ENCODE measurements at regions not wholly inside any gene's neighbourhood (a gene's known extent, or its start where the extent isn't known, plus 50 kb on each side); places are given as distances from the start of the nearest gene placed in this dataset.

DNA sequence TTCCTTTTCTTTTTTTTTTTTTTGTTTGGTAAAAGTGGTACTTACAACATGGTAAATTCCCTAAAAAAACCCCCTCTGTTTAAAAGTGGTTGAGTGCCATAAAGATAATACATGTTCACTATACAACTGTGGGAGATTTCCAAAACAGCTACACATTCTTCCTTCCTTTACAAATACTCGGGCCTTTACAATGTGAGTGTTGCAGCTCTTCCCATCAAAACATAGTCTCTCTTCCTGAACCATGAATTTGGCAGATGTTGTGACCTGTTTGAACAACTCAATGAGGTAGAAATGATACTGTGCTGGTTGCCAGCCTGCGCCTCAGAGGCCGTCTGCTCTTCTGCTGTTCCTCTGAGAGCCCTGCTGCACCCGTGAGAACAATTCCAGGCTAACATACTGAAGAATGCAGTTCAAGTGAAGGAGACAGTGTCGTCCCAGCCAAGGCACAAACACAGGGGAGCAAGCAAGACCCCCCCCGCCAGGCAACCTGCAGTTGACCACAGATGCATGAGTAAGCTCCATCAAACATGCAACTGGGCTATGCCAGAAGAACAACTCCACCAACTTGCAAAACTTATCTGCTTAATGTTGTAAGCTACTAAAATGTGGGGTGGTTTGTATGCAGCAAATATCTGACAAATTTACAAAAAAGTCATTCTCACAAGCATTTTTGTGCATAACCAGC is 645.0 kb downstream of the PCDH7 start:
- DNase-seq (ENCODE audit: low read depth) = no peak

DNA sequence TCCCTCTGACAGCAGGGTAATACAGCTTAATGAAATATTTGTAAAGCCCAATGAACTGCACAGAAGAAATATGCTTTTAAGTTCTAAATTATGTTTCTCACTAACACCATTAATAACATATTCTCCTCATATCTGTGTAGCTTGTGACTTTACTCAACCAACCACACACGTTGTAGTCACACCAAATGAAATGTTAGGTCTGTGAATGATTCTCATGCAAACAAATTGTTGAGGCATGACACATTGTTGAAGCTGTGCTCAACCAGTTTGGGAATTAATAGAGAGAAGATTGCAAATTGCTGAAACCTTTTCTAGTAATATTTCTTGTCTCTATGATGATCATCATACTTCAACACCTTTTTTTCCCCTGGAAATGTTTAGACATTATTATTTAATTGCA is 645.9 kb downstream of the PCDH7 start:
- DNase-seq (ENCODE audit: low read depth) = no peak

DNA sequence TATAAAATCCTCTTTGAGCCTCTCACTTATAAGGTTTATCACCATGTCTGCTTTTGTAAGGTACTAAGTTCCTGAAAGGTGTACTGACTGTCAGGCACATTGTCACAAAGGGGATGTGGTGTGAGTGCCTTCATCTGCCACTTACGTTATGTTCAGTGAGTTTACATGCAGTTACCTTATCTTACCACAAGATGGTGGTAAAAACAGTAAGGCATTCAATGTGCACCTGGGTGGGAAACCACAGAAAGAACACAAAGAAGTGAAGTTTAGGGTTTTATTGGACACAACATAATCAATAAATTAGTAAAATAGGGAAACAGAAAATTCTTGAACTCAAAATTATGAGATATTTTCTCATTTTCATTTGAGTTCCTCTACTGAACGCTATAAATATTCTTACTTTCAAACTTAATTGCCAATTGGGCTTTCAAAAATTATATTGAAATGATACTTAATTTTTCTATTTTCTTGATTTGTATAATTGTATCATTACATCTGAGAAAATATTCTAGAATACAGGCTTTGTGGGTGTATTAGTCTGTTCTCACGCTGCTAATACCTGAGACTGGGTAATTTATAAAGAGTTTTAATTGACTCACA is 650.8 kb downstream of the PCDH7 start:
- peak; percentile 31 for DNase-seq (ENCODE audit: low read depth)

DNA sequence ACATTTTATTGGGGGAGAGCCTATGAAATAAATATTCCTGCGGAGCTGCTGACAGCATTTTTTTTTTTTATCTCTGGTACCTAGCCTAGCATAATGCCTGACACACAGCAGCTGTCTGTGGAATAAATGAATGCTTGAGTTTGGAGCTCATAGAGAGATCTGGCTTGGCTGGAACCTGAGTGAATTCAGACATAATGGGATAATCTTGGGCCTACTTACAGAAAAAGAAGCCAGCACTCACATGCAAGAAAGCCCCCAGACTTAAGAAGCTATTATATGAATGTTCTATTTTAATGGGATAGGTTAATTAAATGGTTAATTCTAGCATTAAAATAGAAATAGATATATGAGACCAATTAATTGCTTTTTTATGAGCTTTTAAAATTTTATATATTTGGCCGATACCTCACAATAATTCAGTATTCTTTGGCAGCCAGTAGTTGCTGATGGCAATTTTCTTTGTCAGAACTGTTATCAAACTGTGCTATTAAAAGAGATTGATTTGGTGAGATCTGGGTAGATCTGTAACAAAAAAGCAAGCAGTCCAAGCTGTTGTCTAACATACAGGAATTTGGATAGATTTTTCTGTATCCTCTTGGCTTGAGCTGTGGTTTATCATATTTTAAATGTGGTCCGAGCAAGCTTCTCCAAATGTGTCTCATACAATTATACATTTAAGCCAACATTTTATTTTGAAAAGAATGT is 654.2 kb downstream of the PCDH7 start:
- DNase-seq (ENCODE audit: low read depth) = no peak

DNA sequence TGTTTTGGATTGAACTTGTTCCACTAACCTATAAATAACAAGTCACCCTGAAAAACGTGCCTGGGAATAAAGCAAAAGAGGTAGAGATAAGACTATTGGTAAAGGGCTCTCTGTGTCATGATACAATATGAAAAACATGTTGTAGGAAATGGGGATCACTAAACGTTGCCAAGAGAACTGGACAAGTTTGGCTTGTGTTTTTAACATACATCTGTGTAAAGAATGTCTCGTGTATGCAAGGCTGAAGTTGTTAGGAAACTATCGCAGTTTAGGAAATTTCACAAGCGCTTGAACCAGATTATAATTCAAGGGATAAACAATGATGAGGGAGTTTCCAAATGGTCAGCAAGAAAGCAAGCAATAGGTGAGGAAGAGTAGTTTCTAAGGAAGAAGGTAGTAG is 655.8 kb downstream of the PCDH7 start:
- DNase-seq (ENCODE audit: low read depth) = no peak

DNA sequence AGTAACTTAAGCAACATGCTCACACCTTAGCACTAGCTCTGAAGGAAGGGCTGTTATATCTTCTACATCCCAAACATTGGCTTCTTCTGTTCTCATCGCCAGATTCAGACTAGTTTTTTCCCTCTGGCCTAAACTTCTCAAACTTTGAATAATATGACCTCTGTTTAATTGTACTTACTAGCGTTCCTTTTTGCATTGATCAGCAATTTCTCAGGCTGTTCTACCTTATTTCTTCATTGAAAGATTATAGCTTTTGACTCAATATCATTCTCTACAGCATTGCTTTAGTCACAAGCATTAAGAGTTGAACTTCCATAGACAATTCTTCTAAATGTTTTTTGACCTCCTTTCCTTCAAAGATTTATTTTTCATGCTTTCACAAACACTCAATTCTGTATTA is 659.2 kb downstream of the PCDH7 start:
- no peak for DNase-seq (ENCODE audit: low read depth)

DNA sequence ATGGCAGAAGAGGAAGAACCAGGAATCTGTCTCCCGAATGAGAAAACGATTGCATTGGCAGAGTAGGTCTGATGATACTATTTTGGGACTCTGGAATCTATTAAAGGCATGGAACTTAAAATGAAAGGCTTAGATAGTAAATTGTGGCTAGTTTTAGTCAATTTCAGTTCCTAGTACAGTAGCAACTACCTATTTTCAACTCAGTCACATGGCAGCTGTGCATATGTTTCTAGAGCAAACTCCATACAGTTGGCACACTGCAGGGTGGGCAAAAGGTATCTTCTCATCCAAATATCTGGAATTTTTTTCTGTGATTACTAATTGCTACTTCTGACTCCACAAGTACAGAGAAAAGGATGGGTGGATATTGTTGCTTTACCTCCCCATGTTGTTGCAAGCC is 663.6 kb downstream of the PCDH7 start:
- DNase-seq (ENCODE audit: low read depth) = no peak

DNA sequence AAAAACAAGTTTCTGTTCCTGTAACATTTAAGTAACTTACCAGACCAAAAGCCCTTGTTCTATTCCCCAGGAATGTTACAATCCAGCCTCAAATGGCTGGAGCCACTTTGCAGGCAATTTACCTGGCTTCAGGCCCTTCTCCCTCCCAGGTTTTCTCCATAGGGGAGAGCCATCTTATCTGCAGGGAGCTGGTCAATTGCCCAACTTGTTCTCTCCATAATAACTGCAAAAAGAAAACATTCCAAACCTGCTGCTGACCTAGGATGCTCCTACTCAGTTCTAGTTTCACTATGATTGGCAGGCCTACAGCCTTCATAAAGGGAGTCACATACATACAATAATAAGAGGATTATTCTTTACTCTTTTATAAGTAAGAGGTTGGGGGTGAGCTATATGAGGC is 670.7 kb downstream of the PCDH7 start:
- DNase-seq (ENCODE audit: low read depth) = no peak

DNA sequence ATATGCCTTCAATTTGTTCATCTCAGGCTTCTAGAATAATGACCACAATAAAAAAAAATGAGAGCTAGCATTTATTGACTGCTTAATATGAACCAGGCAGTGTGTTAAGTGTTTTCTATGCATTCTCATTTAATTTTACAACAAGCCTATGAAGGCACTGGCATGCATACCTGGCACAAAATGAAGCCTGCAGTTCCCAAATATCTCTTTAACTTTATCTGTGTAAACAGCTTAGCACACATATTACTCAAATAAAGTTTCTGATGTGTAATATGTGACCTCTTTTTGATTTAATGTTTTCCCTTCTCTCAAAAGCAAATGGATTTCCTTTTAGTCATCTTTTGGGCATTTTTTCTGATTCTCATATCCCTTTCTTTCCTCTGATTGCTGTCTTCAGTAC is 671.8 kb downstream of the PCDH7 start:
- DNase-seq (ENCODE audit: low read depth) = no peak

DNA sequence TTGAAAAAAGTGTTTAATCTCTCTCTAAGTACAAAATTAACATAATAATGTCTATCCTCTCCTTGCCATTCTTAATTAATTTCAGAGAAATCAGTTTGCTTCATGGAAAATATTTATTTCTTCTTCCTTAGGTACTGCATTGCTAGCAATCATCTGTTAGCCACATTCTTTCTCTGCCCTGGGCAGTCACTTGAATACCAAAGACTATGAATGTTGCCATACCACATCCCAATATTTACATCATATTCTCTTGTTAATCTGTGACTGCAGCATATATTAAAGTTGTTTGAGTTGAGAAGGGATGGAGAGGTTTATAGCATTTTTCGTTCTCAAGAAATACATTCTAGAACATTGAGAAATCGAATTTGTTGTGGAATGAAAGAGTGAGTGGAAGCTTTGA is 672.8 kb downstream of the PCDH7 start:
- DNase-seq (ENCODE audit: low read depth) = no peak

DNA sequence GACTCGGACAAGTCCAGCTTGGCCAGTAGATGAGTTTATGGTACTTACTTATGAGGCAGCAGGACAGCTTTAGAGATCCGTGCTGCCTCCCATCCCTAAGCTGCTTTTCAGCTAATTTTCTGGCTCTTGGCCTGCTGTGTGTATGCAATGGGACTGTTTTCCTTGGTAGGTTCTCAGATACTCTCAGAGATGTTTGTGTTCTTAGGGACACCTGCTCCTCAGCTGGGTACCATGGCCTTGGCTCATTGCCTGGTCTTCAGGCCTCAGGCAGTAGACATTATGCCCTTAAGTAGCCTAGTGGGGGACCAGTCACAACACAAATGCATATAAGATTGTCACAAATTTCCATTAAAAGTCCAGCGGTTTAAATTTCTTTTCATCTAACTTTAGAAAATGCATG is 688.0 kb downstream of the PCDH7 start:
- DNase-seq (ENCODE audit: low read depth) = no peak

DNA sequence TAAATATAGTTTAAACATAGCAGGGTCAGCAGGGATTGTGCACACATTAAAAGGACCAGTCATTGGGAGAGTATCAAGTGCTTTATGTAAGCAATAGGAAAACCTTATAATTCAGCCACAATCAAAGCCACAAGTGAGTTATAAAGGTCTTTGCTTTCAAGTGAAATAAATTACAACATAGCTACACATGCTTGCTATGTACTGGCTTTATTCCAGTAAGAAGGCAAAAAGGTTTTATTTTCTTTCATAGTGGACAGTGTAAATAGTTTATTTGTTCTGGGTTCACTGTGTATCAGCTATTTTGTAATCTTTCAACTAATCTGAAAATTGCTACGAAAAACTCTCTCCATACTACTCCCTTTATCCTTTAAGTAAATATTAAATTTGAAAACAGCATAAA is 691.4 kb downstream of the PCDH7 start:
- no peak for DNase-seq (ENCODE audit: low read depth)

DNA sequence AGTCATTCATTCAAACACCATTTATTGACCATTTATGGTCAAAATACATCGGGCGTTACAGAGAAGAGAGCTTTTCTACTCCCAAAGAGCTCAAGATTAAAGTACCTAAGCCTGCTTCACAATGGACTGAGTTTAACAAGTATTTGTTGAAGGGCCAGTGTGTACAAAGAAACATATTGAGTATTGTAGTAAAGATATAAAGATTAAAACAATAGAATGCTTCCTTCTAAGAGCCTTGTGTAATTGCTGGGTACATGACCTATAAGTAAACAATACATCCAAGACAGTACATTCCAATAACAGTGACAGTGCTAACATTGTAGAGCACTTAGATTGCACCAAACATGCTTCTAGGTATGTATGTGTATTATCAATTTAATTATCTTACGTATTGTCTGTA is 695.5 kb downstream of the PCDH7 start:
- no peak for DNase-seq (ENCODE audit: low read depth)

DNA sequence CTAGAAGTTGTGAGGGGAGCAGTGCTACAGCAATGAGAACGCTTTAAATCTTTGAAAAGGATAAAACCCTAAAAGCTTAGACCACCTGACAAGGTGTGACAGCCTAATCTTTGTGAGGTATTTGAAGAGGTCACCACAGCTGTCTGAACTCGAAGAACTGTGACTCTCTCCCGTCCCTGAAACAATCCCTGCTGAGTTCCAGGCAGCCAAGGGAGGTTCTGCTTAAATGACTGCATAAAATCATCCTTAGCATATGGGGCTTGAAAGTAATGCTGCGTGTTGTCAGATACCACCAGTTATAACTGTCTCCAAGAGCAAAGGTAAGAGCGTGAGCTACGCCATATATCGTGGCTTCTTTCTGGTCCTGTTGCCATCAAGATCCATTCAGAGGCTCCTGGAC is 696.3 kb downstream of the PCDH7 start:
- no peak for DNase-seq (ENCODE audit: low read depth)

DNA sequence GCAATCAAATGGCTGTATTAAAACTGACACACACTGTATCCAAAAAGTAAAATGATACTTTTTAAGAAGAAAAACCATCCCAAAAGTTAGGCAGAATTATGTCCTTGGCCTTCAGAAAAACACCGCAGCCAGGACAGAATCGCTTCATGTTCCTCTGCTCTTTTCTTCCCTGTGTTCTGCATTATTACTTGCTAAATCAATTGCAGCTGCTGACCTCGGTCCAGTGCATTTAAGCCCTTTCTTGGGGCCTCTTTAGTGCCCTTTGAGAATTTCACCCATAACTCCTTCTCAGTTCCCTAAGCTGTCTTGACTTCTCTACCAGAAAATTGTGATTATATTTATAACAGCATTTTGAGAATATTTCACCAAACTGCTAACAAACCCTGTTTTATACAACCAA is 696.9 kb downstream of the PCDH7 start:
- no peak for DNase-seq (ENCODE audit: low read depth)

DNA sequence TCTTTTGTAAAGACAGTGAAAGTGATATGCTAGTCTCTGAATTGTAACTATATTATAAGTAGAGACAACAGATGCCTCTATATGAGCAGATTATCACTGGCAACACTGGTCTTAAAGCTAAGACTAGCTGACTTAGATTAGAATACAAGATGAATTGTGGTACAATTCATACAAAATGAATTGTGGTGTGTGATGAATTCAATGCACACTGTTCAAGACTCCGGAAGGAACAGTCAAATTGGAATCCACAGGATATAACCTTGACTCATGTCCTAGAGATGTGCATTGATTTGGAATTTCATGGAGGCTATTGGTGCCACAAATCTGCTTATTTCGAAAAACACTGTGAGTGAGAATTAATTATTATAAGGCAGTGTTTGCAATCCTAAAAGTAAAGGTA is 701.8 kb downstream of the PCDH7 start:
- DNase-seq (ENCODE audit: low read depth) = no peak

DNA sequence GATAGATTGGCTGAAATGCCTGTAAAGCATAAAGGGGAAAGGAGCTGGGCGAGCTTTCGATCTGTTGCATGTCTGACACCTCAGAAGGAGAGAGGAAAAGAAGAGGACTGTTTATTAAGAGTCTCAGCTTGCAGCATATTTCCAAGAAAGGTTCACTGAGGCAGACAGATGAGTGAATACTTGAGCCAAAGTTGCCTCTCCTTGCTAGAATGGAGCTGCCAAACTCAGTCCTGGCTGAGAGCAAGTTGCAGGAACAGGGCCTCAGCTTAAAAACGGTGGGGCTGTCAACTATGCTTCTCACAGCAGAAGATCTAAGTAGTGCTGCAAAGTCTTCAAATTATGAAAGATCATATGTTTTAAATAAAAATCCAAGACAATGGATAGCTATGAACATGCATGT is 707.5 kb downstream of the PCDH7 start:
- no peak for DNase-seq (ENCODE audit: low read depth)

DNA sequence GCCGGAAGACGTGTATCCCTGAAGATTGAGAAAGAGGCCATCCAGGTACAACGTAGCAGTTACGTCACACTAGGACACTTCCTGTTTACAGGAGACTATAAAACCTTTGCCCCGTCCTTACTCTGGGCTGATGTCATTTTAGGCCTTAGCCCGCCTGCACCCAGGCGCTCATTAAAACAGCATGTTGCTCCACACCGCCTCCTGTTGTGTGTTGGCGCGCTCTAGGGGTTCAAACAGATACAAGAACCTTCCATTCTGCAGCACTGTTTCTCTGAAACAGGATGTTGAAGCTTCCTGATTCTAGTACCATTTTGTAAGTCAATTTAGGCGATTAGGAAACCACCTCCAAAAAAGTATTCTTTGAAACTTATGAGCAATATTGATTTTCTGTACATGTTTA is 722.1 kb downstream of the PCDH7 start:
- DNase-seq (ENCODE audit: low read depth) = no peak

DNA sequence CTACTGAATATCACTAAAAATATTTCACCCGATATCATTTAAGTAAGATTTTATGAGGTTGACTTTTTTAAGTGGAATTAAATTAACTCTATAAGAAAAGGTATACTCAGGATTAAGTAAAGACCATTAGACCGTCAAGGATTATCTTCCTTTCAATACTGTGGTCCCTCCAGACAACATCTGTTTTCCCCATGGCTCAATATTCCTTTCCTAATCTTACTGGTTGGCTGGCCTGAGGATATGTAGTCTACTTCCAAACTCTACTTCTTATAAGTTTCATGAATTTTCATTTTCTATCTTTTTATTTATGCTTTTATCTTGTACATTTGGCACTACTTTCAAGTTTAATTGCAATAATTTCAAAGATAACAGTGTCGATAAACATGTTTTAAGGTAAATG is 725.4 kb downstream of the PCDH7 start:
- no peak for DNase-seq (ENCODE audit: low read depth)

DNA sequence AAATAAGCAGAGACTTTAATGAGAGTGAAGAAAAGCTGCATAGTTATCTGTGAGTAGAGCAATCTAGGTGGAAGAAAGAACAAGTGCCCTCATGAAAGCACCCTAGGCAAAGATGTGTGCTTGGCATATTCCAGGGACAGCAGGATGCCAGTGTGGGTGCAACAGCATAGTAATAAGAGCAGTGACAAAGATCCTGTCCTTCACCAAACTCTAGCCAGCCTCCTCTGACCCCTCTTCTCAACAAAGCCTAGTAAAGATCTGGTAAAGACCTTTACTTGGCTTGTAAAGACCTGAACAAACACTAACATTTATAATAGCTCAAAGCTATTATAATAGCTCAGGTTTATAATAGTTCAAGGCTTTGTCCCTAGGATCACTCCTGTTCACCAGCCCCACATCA is 735.4 kb downstream of the PCDH7 start:
- no peak for DNase-seq (ENCODE audit: low read depth)

DNA sequence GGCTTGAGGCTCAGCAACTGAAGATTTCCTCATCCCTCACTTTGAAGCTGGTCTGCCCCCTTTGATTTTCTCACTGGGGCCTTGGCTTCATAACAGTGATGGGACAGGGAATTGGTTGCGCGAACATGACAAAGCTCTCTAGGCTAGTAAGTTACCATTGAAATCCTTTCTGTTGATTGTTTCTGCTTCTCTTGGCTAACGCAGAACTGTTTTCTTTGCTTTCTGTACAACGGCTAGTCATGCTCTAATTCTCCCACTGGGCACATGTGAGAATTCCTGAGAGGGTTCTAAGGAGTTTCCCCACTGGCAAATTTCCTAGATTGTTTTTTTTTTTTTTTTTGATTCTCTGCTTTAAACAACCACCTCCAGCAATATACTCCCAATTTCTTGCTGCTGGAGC is 738.6 kb downstream of the PCDH7 start:
- DNase-seq (ENCODE audit: low read depth) = no peak

DNA sequence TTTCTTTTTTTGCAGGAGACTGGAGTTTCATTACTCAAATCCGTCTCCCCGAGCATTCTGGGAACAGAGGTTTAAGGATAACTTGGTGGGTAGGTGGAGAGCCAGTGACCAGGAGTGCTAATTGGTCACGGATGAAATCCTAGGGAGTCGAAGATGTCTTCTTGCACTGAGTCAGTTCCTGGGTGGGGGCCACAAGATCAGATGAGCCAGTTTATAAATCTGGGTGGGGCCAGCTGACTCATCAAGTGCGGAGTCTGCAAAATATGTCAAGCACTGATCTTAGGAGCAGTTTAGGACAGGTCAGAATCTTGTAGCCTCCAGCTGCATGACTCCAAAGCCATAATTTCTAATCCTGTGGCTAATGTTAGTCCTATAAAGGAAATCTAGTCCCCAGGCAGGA is 741.3 kb downstream of the PCDH7 start:
- peak; percentile 14 for DNase-seq (ENCODE audit: low read depth)

DNA sequence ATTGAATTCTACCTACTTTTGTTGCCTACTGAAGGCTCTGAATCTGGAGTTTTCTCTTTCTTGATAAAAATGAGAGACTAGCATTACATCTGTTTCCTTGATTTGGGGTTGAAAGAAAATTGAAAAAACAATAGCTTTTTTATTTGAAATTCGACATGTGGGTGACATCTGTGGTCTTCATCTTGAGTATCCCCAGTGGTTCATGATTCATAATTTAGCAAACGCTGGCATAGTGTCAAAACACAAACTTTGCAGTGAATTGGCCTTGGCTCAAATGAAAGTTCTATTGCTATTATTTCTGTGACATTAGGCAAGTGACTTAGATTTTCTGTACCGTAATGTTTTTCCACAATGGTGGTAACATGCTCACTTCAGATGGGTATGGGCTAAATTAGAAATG is 747.6 kb downstream of the PCDH7 start:
- no peak for DNase-seq (ENCODE audit: low read depth)

DNA sequence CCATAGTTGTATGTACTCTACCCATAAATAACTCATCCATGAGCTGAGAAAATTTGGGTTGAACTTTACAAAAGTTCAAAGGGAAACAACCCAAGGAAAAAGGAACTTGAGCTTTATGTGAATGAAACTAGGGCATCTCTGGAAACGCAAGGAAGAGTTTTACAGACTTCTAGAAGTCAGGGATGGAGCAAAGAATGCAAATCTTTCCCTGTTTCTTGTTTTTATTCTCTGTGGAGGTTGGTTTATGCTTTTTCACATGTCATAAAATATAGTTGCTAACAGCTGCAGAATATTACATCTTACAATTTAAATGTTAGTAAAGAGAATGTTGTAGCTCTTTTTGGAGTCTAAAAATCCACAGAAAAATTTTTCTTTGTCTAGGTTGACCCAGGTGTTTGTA is 754.1 kb downstream of the PCDH7 start:
- no peak for DNase-seq (ENCODE audit: low read depth)
